Activated T-cell treated with anti-CD3 and anti-CD28 coated beads for 24 hours (primary cell): ENCODE measurements at regions not wholly inside any gene's neighbourhood (a gene's known extent, or its start where the extent isn't known, plus 50 kb on each side); places are given as distances from the start of the nearest gene placed in this dataset.
"Not testable (repeated sequence)": the region's sequence is repeated elsewhere in the genome, so short reads cannot be mapped to it uniquely, and the experiment has no call there.

Source experiments
- DNase-seq: peaks from one replicate; pipeline ENCODE4 v3.0.0-alpha.2; 2020; ENCODE audit warnings: low read depth

- no peak for DNase-seq
These were observed 1076.7 kb downstream of the BCL11B start for GRCh38 chr14:98195256-98195655.

GRCh38 chr14:98197933-98198332 lies 1074.1 kb downstream of the BCL11B start:
- DNase-seq: no peak

- no peak for DNase-seq
These were observed 1073.6 kb downstream of the BCL11B start for GRCh38 chr14:98198385-98198784.

- DNase-seq: no peak
These were observed 1071.4 kb downstream of the BCL11B start for GRCh38 chr14:98200601-98201000.

GRCh38 chr14:98203421-98203820 lies 1068.6 kb downstream of the BCL11B start:
- DNase-seq: no peak

- DNase-seq: no peak
These were observed 1067.9 kb downstream of the BCL11B start for GRCh38 chr14:98204139-98204538.

- no peak for DNase-seq
These were observed 1064.6 kb downstream of the BCL11B start for GRCh38 chr14:98207415-98207814.

GRCh38 chr14:98208211-98208611 lies 1063.8 kb downstream of the BCL11B start:
- no peak for DNase-seq

- no peak for DNase-seq
These were observed 1063.1 kb downstream of the BCL11B start for GRCh38 chr14:98208943-98209342.

- no peak for DNase-seq
These were observed 1061.8 kb downstream of the BCL11B start for GRCh38 chr14:98210045-98210672.

- no peak for DNase-seq
These were observed 1054.5 kb downstream of the BCL11B start for GRCh38 chr14:98217530-98217929.

- DNase-seq: no peak
These were observed 1053.8 kb downstream of the BCL11B start for GRCh38 chr14:98218218-98218617.

GRCh38 chr14:98219638-98220037 lies 1052.4 kb downstream of the BCL11B start:
- DNase-seq: no peak

GRCh38 chr14:98223106-98223505 lies 1048.9 kb downstream of the BCL11B start:
- DNase-seq: no peak

GRCh38 chr14:98223710-98224109 lies 1048.3 kb downstream of the BCL11B start:
- not testable (repeated sequence) for DNase-seq

GRCh38 chr14:98226411-98226810 lies 1045.6 kb downstream of the BCL11B start:
- no peak for DNase-seq

GRCh38 chr14:98227000-98227726 lies 1044.8 kb downstream of the BCL11B start:
- DNase-seq: peak; percentile 50

- DNase-seq: no peak
These were observed 1044.3 kb downstream of the BCL11B start for GRCh38 chr14:98227727-98228111.

- DNase-seq: no peak
These were observed 1042.2 kb downstream of the BCL11B start for GRCh38 chr14:98229656-98230366.

- DNase-seq: no peak
These were observed 1041.6 kb downstream of the BCL11B start for GRCh38 chr14:98230411-98230810.

GRCh38 chr14:98231210-98231609 lies 1040.8 kb downstream of the BCL11B start:
- DNase-seq: no peak

- DNase-seq: no peak
These were observed 1038.3 kb downstream of the BCL11B start for GRCh38 chr14:98233656-98234055.

GRCh38 chr14:98234208-98234607 lies 1037.8 kb downstream of the BCL11B start:
- no peak for DNase-seq
